ENCODE measurements at regions not wholly inside any gene's neighbourhood (a gene's known extent, or its start where the extent isn't known, plus 50 kb on each side); places are given as distances from the start of the nearest gene placed in this dataset.

DNA sequence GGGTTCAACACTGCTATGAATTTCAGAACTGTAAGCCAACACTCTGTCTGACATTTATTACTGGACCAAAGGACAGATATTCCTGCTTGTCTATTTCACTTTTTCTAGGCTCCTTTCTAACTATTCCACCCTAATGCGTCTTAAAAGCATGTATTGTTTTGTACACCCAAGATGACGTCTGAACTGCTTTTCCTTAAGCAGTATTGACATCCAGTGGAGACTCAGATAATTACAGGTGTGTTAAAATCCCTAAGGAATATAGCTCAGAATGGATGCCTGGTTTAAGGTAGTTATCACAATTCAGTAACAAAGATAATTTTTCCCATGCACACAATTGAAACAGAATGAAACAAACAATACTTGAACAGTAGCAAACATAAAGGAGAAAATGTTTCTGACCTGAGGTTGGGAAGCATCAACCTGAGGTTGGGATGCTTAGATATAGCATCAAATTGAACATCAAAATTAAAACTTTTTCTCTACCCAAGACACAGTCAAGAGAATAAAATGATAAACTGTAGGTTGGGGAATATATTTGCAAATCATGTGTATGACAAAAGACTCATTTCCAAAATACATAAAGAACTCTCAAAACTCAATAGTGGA lies 93.7 kb upstream of the PTPRR start:
- no peaks in the 10 kb centered on the region for H3K4me1 Mint-ChIP-seq (ENCODE audit: low read depth, unreplicated experiment)
- Histone ChIP-seq H3K4me3 (ENCODE audit: insufficient read depth, low read depth, low read length) (no peak overlapping the region), H3K9ac (ENCODE audit: low read length) (no peak overlapping the region), H4K20me1 (ENCODE audit: insufficient read depth, low read length) (no peaks in the 10 kb centered on the region), H3K4me2 (ENCODE audit: low read length) (no peak overlapping the region), H3K36me3 (ENCODE audit: insufficient read depth, low read length) (no peaks in the 10 kb centered on the region), H3K4me1 (ENCODE audit: insufficient read depth, low read length) (no peaks in the 10 kb centered on the region), H3K27ac (ENCODE audit: low read depth, low read length) (no peak overlapping the region), H3K79me2 (ENCODE audit: insufficient read depth, low read length) (no peaks in the 10 kb centered on the region), H2AFZ (ENCODE audit: low read depth, low read length) (peak overlapping the region; percentile 40), H3K27me3 (ENCODE audit: insufficient read depth, low read length) (no peaks in the 10 kb centered on the region), H3K9me3 (ENCODE audit: insufficient read depth, low read depth, low read length) (peaks cover 2% of the 10 kb centered on the region)
- H3K27ac Mint-ChIP-seq (ENCODE audit: unreplicated experiment), result no peak overlapping the region
- TF ChIP-seq, protein P1, sequence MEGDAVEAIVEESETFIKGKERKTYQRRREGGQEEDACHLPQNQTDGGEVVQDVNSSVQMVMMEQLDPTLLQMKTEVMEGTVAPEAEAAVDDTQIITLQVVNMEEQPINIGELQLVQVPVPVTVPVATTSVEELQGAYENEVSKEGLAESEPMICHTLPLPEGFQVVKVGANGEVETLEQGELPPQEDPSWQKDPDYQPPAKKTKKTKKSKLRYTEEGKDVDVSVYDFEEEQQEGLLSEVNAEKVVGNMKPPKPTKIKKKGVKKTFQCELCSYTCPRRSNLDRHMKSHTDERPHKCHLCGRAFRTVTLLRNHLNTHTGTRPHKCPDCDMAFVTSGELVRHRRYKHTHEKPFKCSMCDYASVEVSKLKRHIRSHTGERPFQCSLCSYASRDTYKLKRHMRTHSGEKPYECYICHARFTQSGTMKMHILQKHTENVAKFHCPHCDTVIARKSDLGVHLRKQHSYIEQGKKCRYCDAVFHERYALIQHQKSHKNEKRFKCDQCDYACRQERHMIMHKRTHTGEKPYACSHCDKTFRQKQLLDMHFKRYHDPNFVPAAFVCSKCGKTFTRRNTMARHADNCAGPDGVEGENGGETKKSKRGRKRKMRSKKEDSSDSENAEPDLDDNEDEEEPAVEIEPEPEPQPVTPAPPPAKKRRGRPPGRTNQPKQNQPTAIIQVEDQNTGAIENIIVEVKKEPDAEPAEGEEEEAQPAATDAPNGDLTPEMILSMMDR (IDR thresholded peaks at IDR 0.05; ENCODE audit: insufficient read depth, low read depth, low read length), result peak; percentile 19
- TF ChIP-seq EZH2 (IDR thresholded peaks at IDR 0.05; ENCODE audit: insufficient read depth, low read length), result no peak
- H3K4me3 Mint-ChIP-seq (ENCODE audit: unreplicated experiment), result no peak overlapping the region
- no peaks in the 10 kb centered on the region for H3K36me3 Mint-ChIP-seq (ENCODE audit: low read depth, unreplicated experiment)
- no peaks in the 10 kb centered on the region for H3K27me3 Mint-ChIP-seq (ENCODE audit: low read depth, unreplicated experiment)
- DNase-seq (ENCODE audit: low read depth) (peak; percentile 20), FAIRE-seq (peak; percentile 5)
- H3K9me3 Mint-ChIP-seq (ENCODE audit: unreplicated experiment), result no peaks in the 10 kb centered on the region

DNA sequence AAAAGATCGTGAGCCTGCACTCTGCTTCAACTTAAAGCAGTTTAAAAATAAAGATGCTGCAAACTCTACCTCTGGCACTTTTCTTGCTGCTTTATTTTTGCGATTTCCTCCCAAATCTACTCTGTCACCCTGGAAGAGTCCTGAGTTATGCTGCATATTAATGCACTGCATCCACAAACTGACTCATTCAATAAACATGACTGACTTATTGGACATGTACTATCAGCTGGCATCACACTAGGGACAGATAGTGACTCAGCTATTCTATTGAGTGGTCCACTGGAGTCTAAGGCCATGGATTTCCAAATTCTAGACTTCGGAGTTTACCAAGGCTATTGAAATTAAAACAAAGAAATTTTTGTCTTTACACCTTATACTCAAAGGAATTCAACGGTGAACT lies 90.7 kb upstream of the PTPRR start:
- H3K79me2 ChIP-seq (ENCODE audit: insufficient read depth, low read length), result no peaks in the 10 kb centered on the region
- no peak overlapping the region for H3K27ac ChIP-seq (ENCODE audit: low read depth, low read length)
- Mint-ChIP-seq H3K36me3 (ENCODE audit: low read depth, unreplicated experiment) (no peaks in the 10 kb centered on the region), H3K27ac (ENCODE audit: unreplicated experiment) (no peak overlapping the region), H3K9me3 (ENCODE audit: unreplicated experiment) (no peaks in the 10 kb centered on the region), H3K27me3 (ENCODE audit: low read depth, unreplicated experiment) (no peaks in the 10 kb centered on the region), H3K4me1 (ENCODE audit: low read depth, unreplicated experiment) (no peaks in the 10 kb centered on the region), H3K4me3 (ENCODE audit: unreplicated experiment) (no peak overlapping the region)
- H3K4me1 ChIP-seq (ENCODE audit: insufficient read depth, low read length), result no peaks in the 10 kb centered on the region
- H3K36me3 ChIP-seq (ENCODE audit: insufficient read depth, low read length), result no peaks in the 10 kb centered on the region
- H2AFZ ChIP-seq (ENCODE audit: low read depth, low read length), result no peak overlapping the region
- no peaks in the 10 kb centered on the region for H3K9me3 ChIP-seq (ENCODE audit: insufficient read depth, low read depth, low read length)
- no peak overlapping the region for H3K9ac ChIP-seq (ENCODE audit: low read length)
- DNase-seq (ENCODE audit: low read depth) (peak; percentile 44), FAIRE-seq (no peak)
- H3K4me3 ChIP-seq (ENCODE audit: insufficient read depth, low read depth, low read length), result no peak overlapping the region
- TF ChIP-seq, protein P1 (IDR thresholded peaks at IDR 0.05; ENCODE audit: insufficient read depth, low read depth, low read length), result no peak
- TF ChIP-seq EZH2 (IDR thresholded peaks at IDR 0.05; ENCODE audit: insufficient read depth, low read length), result no peak
- H3K4me2 ChIP-seq (ENCODE audit: low read length), result no peak overlapping the region
- H3K27me3 ChIP-seq (ENCODE audit: insufficient read depth, low read length), result no peaks in the 10 kb centered on the region
- no peaks in the 10 kb centered on the region for H4K20me1 ChIP-seq (ENCODE audit: insufficient read depth, low read length)

DNA sequence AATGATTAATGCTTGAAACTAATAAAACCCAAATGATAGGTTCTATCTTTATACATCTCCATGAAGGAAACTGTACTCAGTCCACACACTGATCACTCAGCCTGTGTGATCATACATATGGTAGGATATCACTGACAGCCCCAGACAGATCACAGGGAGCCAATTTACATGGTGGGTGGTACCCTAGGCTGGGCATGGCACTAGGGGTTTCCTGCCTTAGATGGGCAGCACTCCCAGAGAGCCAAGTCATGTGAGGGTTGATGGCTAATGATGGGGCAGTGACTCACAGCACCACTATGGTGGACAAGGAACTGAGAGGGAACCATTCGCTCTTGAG lies 89.6 kb upstream of the PTPRR start:
- Histone ChIP-seq H3K4me1 (ENCODE audit: insufficient read depth, low read length) (no peaks in the 10 kb centered on the region), H4K20me1 (ENCODE audit: insufficient read depth, low read length) (no peaks in the 10 kb centered on the region), H3K9me3 (ENCODE audit: insufficient read depth, low read depth, low read length) (no peaks in the 10 kb centered on the region), H3K27ac (ENCODE audit: low read depth, low read length) (no peak overlapping the region), H3K36me3 (ENCODE audit: insufficient read depth, low read length) (no peaks in the 10 kb centered on the region), H3K79me2 (ENCODE audit: insufficient read depth, low read length) (no peaks in the 10 kb centered on the region), H3K4me2 (ENCODE audit: low read length) (no peak overlapping the region), H3K4me3 (ENCODE audit: insufficient read depth, low read depth, low read length) (no peak overlapping the region), H3K27me3 (ENCODE audit: insufficient read depth, low read length) (no peaks in the 10 kb centered on the region), H2AFZ (ENCODE audit: low read depth, low read length) (no peak overlapping the region), H3K9ac (ENCODE audit: low read length) (no peak overlapping the region)
- no peaks in the 10 kb centered on the region for H3K9me3 Mint-ChIP-seq (ENCODE audit: unreplicated experiment)
- H3K27me3 Mint-ChIP-seq (ENCODE audit: low read depth, unreplicated experiment), result no peaks in the 10 kb centered on the region
- DNase-seq (ENCODE audit: low read depth) (no peak), FAIRE-seq (no peak)
- no peak overlapping the region for H3K4me3 Mint-ChIP-seq (ENCODE audit: unreplicated experiment)
- no peaks in the 10 kb centered on the region for H3K4me1 Mint-ChIP-seq (ENCODE audit: low read depth, unreplicated experiment)
- H3K27ac Mint-ChIP-seq (ENCODE audit: unreplicated experiment), result no peak overlapping the region
- H3K36me3 Mint-ChIP-seq (ENCODE audit: low read depth, unreplicated experiment), result no peaks in the 10 kb centered on the region
- no peak for TF ChIP-seq EZH2 (IDR thresholded peaks at IDR 0.05; ENCODE audit: insufficient read depth, low read length)
- TF ChIP-seq, protein P1 (IDR thresholded peaks at IDR 0.05; ENCODE audit: insufficient read depth, low read depth, low read length), result no peak
